ENCODE measurements at regions not wholly inside any gene's neighbourhood (a gene's known extent, or its start where the extent isn't known, plus 50 kb on each side); places are given as distances from the start of the nearest gene placed in this dataset.

DNA sequence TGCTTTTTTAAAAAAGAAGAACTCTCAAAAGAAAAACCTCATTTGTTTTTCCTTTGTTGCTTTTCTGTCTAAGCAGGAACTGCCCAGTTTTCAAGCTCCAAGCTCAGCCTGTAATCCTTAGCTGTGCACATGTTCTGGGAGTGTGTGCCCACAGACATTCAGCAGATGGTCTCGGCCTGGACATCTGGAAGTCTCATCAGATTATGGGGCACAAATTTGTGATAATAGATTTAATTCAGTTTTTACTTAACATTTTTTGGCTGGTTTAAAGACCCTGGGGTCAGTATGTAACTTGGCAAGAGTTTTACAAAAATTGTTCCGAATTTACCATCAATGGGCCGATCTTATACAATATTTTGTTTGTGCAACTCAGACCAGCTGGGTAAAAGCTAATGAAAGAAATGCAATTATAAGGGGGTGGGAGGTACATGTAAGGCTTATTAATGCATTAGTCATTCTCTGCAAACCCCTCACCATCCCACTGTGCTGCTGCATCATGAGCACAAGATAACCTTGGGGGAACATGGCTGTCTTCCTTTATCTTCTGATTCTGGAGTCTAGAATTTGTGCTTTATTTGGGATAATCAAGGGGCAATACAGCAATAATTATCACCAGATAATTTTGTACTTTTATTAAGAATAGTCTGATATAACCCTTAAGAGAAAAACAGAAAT lies 86.9 kb upstream of the PHOX2B start:
- no peak for TF ChIP-seq CTCF (IDR thresholded peaks at IDR 0.05)
- no peak for TF ChIP-seq POLR2A (IDR thresholded peaks at IDR 0.05)
- 83 to 88% methylated on average over 3 of the region's 3 CpGs for WGBS, 2 donors
- H3K4me1 ChIP-seq = no peaks in the 10 kb centered on the region
- H3K27ac ChIP-seq = no peak overlapping the region
- intact Hi-C loops (cut with DNase I; ENCODE audit: low total_unique reads) = no loop called here
- H3K4me3 ChIP-seq = no peak overlapping the region
- H3K9me3 ChIP-seq = no peaks in the 10 kb centered on the region
- DNase-seq = no peak
- H3K36me3 ChIP-seq (ENCODE audit: low read depth, missing control alignments) = no peaks in the 10 kb centered on the region
- H3K27me3 ChIP-seq = no peaks in the 10 kb centered on the region

- WGBS, 2 donors = 56 to 67% methylated on average over 1 of the region's 1 CpG
- H3K9me3 ChIP-seq = no peaks in the 10 kb centered on the region
- no peaks in the 10 kb centered on the region for H3K4me1 ChIP-seq
- TF ChIP-seq CTCF (IDR thresholded peaks at IDR 0.05) = no peak
- no peak for TF ChIP-seq POLR2A (IDR thresholded peaks at IDR 0.05)
- intact Hi-C loops (cut with DNase I; ENCODE audit: low total_unique reads) = no loop called here
- H3K27ac ChIP-seq = no peak overlapping the region
- no peak overlapping the region for H3K4me3 ChIP-seq
- H3K36me3 ChIP-seq (ENCODE audit: low read depth, missing control alignments) = no peaks in the 10 kb centered on the region
- H3K27me3 ChIP-seq = no peaks in the 10 kb centered on the region
- DNase-seq = no peak
Observed at GRCh38 chr4:41832961-41833360, 84.4 kb upstream of the PHOX2B start.

DNA sequence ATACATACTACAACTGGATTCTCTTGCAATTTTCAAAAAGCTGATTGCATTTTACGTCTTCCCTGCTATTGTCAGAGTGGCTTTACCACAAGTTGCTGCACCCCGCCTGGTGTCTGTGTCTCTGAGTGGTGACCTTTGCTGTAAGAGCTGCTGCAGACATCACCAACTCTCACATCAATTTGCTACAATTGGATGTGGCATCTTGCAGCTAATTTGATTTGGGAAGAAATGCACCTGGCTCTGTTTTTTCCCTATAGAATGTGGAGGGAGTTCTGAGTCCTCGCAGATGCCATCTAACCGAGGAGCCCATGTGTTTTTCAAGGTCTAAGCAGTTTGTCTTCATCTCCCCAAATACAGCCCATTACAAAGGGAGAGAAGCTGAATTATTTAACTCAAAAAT lies 73.8 kb upstream of the PHOX2B start:
- H3K9me3 ChIP-seq = no peaks in the 10 kb centered on the region
- no peak for DNase-seq
- 59 to 65% methylated on average over 4 of the region's 4 CpGs for WGBS, 2 donors
- H3K27me3 ChIP-seq = no peaks in the 10 kb centered on the region
- H3K4me3 ChIP-seq = no peak overlapping the region
- H3K27ac ChIP-seq = no peak overlapping the region
- no peaks in the 10 kb centered on the region for H3K36me3 ChIP-seq (ENCODE audit: low read depth, missing control alignments)
- no peak for TF ChIP-seq POLR2A (IDR thresholded peaks at IDR 0.05)
- TF ChIP-seq CTCF (IDR thresholded peaks at IDR 0.05) = no peak
- H3K4me1 ChIP-seq = no peaks in the 10 kb centered on the region
- intact Hi-C loops (cut with DNase I; ENCODE audit: low total_unique reads) = no loop called here

DNA sequence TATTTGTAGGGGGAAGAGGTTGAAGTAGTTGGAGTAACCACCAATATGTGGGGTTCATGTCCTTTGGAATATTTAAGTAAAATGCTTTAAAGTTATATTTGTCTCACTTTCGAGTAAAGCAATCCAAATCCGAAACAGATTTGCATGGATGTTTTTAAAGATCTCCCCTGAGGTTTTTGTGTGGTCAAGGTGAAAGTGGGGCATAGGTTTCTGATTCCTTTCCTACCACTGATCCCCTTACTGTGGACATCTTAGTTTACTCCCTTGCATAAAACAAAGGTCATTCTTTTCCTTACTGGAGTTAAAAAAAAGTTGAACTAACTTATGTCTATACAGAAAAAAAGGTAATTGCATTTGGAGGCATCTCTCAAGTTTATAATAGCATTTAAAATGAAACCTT lies 71.9 kb upstream of the PHOX2B start:
- TF ChIP-seq CTCF (IDR thresholded peaks at IDR 0.05) (no peak), POLR2A (IDR thresholded peaks at IDR 0.05) (no peak)
- Histone ChIP-seq H3K4me3 (no peak overlapping the region), H3K9me3 (no peaks in the 10 kb centered on the region), H3K27ac (no peak overlapping the region), H3K27me3 (no peaks in the 10 kb centered on the region), H3K36me3 (ENCODE audit: low read depth, missing control alignments) (no peaks in the 10 kb centered on the region), H3K4me1 (no peaks in the 10 kb centered on the region)
- WGBS, 2 donors = 85 to 90% methylated on average over 2 of the region's 2 CpGs
- no peak for DNase-seq
- intact Hi-C loops (cut with DNase I; ENCODE audit: low total_unique reads) = no loop called here

- intact Hi-C loops (cut with DNase I; ENCODE audit: low total_unique reads) = no loop called here
- Histone ChIP-seq H3K4me3 (no peak overlapping the region), H3K4me1 (no peaks in the 10 kb centered on the region), H3K27me3 (no peaks in the 10 kb centered on the region), H3K9me3 (no peaks in the 10 kb centered on the region), H3K27ac (no peak overlapping the region), H3K36me3 (ENCODE audit: low read depth, missing control alignments) (no peaks in the 10 kb centered on the region)
- TF ChIP-seq CTCF (IDR thresholded peaks at IDR 0.05) (no peak), POLR2A (IDR thresholded peaks at IDR 0.05) (no peak)
- 89% methylated on average over 3 of the region's 3 CpGs for WGBS, 2 donors
- DNase-seq = no peak
Observed at GRCh38 chr4:41819621-41820020, 71.1 kb upstream of the PHOX2B start.
